Thymus (tissue), 11 donors: ENCODE measurements at regions not wholly inside any gene's neighbourhood (a gene's known extent, or its start where the extent isn't known, plus 50 kb on each side); places are given as distances from the start of the nearest gene placed in this dataset.

ENCODE experiments used
- DNase-seq, 9 donors: peaks; one replicate each; pipeline ENCODE4 v3.0.0-alpha.2; 2013; ENCODE audit warnings: low spot score in 9 of 9, low read depth in 6 of 9, missing footprints in 1 of 9
- H3K27ac ChIP-seq, 2 donors: one replicate each; pipeline ENCODE4 v1.5.1; 2013; ENCODE audit warnings: control low read depth in 1 of 2, low read depth in 1 of 2, low read length in 1 of 2, mild to moderate bottlenecking in 1 of 2, moderate library complexity in 1 of 2
- H3K27me3 ChIP-seq, 2 donors: one replicate each; pipeline ENCODE4 v1.5.1; 2013; ENCODE audit warnings: low read length in 1 of 2; ENCODE audit not compliant: control insufficient read depth in 2 of 2, insufficient read depth in 1 of 2
- H3K36me3 ChIP-seq, 2 donors: one replicate each; pipeline ENCODE4 v1.5.1; 2013; ENCODE audit warnings: low read length in 1 of 2, mild to moderate bottlenecking in 1 of 2, moderate library complexity in 1 of 2; ENCODE audit not compliant: control insufficient read depth in 2 of 2, insufficient read depth in 2 of 2
- H3K4me1 ChIP-seq, 2 donors: one replicate each; pipeline ENCODE4 v1.5.1; 2013; ENCODE audit warnings: low read length in 2 of 2; ENCODE audit not compliant: control insufficient read depth in 2 of 2, insufficient read depth in 2 of 2
- H3K4me3 ChIP-seq, 2 donors: one replicate each; pipeline ENCODE4 v1.5.1; 2013; ENCODE audit warnings: low read length in 2 of 2, control low read depth in 1 of 2, mild to moderate bottlenecking in 1 of 2
- H3K9me3 ChIP-seq, 2 donors: one replicate each; pipeline ENCODE4 v1.5.1; 2013; ENCODE audit warnings: low read length in 1 of 2, mild to moderate bottlenecking in 1 of 2; ENCODE audit not compliant: control insufficient read depth in 2 of 2, insufficient read depth in 1 of 2
- WGBS: extraction: QIAGEN DNeasy Blood & Tissue Kit; methylation state at CpG from one replicate; pipeline ENCODE4 v1.1.7; 2013; 5-methylcytosine and 5-hydroxymethylcytosine counted together
- donor health status: healthy.

DNA sequence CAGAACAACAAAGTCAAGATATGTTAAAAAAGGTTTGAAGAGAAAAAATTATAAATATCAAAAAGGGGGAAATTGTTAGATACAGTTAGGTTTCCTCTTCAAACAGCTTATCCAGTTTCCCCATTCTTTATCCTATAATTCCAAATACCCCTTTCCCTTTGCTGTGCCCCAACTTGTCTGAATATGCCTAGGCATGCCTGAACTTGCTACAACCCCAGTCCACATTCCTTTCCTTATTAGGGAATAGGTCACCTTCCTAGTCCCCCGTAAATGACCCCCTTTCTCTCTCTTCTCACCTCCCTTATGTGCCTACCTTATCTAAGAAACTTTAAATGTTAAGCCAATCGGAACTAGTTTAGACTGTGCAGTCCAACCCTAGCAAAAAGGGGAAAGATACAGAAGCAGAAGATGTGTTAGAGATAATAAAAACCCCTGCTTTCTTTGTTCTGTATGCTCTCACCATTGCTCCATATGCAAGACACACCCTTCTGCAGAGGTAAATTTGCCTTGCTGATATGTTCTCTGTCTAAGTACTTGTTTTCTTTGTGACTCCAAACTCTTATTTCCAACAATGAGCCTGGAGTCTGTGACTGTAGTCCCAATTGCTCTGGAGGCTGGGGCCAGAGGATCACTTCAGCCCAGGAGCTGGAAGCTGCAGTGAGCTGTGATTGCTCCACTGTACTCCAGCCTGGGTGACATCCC, 810.1 kb downstream of the PLA2G4A start:
- no peak for DNase-seq
- H3K27ac ChIP-seq, result no peak overlapping the region
- H3K36me3 ChIP-seq, result no peaks in the 10 kb centered on the region
- H3K9me3 ChIP-seq, result peaks cover 0 to 4% of the 10 kb centered on the region in 2 donors
- no peaks in the 10 kb centered on the region for H3K4me1 ChIP-seq
- no peaks in the 10 kb centered on the region for H3K27me3 ChIP-seq
- WGBS, result 96% methylated on average over 2 of the region's 2 CpGs
- no peak overlapping the region for H3K4me3 ChIP-seq

DNA sequence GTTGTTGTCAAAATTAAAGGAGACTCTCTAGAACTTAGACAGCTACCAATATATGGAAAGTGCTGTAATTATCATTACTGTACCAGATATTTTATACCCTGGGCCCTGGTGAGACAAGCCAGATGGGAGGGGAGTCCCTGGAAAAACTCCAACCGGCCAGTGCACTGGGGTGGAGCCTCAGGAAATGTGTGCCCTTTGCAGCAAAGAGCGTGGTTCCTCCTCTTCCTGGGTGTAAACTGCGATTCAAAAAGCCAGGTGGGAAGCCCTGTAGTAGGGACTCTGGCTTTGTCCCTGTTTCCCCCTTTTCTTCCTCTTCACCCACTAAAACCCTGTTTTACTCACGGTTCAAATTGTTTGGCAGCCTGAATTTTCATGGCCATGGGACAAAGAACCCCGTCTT, 812.3 kb downstream of the PLA2G4A start:
- Histone ChIP-seq H3K27ac (no peak overlapping the region), H3K27me3 (no peaks in the 10 kb centered on the region), H3K4me3 (no peak overlapping the region), H3K4me1 (no peaks in the 10 kb centered on the region), H3K9me3 (peaks cover 0 to 4% of the 10 kb centered on the region in 2 donors), H3K36me3 (no peaks in the 10 kb centered on the region)
- no peak for DNase-seq
- 90% methylated on average over 5 of the region's 5 CpGs for WGBS

DNA sequence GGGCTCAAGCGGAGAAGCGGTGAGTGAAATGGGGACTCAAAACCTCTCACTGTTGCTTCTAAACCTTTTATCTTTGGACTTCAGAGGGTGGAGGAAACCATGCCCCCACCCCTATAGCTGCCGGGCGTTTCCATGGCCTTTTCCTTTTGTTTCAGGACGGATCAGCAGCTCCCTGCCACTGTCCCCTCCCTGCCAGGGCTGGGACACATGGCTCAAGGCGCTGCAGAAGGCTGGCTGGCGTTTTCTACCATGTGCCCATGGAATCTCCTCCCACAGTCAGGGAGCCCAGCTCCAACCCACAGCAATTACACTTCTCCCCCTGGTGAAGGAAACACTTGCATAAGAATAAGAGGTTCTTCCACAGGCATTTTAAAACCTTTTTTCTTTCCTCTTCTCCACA, 812.7 kb downstream of the PLA2G4A start:
- H3K4me3 ChIP-seq, result no peak overlapping the region
- no peak overlapping the region for H3K27ac ChIP-seq
- peaks cover 0 to 4% of the 10 kb centered on the region in 2 donors for H3K9me3 ChIP-seq
- no peaks in the 10 kb centered on the region for H3K36me3 ChIP-seq
- 89% methylated on average over 7 of the region's 7 CpGs for WGBS
- DNase-seq, result no peak
- H3K4me1 ChIP-seq, result no peaks in the 10 kb centered on the region
- H3K27me3 ChIP-seq, result no peaks in the 10 kb centered on the region

DNA sequence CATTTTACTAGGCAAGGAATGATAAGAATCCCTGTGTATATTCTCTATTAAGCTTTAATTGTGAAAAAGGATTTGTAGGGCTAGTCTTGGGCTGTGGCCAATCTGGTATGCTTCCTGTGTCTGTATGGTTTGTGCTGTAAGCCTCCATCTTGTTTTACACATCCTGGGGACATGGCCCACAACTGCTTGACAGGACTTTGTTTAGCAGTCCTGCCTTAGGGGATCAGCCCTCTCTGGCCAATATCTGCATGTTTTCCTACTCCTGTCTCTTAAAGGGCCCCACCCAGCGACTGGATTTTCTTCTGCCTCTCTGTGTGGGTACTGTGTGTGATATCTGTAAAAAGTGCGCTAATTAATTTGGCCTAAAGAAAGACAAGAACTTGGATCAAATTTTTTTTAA, 813.2 kb downstream of the PLA2G4A start:
- Histone ChIP-seq H3K27ac (no peak overlapping the region), H3K9me3 (peaks cover 0 to 4% of the 10 kb centered on the region in 2 donors), H3K4me3 (no peak overlapping the region), H3K4me1 (no peaks in the 10 kb centered on the region), H3K27me3 (no peaks in the 10 kb centered on the region), H3K36me3 (no peaks in the 10 kb centered on the region)
- no peak for DNase-seq
- WGBS, result 87% methylated on average over 2 of the region's 2 CpGs

DNA sequence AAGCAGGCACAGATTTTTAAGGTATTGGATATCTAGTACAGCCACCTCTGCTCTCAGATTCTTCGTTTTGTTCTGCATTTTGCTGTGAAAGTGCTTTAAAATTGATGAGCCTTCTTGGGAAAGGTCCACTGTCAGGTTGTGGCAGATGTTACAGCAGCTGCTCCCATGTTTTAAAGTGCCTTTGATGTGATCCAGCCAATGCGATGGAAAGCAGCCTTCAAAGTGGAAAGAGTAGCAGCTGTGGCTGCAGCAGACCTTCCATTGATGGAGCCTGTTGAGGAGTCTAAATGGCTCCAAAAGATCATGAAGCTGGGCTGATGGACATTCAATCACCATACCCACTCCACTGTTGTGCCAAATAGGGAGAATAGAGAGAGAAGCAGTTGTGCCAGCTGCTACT, 816.9 kb downstream of the PLA2G4A start:
- WGBS, result 74% methylated on average over 2 of the region's 2 CpGs
- no peaks in the 10 kb centered on the region for H3K4me1 ChIP-seq
- H3K9me3 ChIP-seq, result no peaks in the 10 kb centered on the region
- no peaks in the 10 kb centered on the region for H3K36me3 ChIP-seq
- H3K4me3 ChIP-seq, result no peak overlapping the region
- no peak for DNase-seq
- no peaks in the 10 kb centered on the region for H3K27me3 ChIP-seq
- no peak overlapping the region for H3K27ac ChIP-seq

DNA sequence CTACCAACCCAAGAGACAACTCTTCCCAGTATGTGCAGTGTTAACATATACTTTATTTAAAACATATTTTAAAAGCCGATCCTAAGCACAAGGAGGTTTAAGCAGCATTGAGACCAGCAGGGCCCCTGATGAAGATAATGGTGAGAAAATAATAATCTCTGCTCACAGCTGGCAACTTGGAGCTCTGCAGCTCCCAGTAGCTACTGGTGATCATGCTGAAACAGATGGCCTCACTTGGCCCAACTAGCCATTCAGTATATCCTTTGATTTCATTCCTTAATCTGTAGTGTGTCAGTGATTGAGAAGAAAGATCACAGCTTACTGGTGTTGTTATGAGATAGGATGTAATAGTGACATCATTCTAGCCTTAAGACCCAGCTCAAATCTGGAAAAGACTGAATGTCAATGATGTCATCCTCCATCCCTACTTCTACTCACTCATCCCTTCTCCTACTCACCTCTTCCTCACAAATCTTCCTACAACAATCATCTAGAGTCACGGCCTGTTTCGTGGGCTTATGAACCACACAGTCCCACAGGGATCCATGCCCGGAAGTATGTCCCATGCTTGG, 817.9 kb downstream of the PLA2G4A start:
- no peaks in the 10 kb centered on the region for H3K4me1 ChIP-seq
- H3K4me3 ChIP-seq, result no peak overlapping the region
- no peak for DNase-seq
- no peaks in the 10 kb centered on the region for H3K36me3 ChIP-seq
- H3K9me3 ChIP-seq, result no peaks in the 10 kb centered on the region
- no peaks in the 10 kb centered on the region for H3K27me3 ChIP-seq
- H3K27ac ChIP-seq, result no peak overlapping the region
- WGBS, result 96% methylated on average over 4 of the region's 4 CpGs

DNA sequence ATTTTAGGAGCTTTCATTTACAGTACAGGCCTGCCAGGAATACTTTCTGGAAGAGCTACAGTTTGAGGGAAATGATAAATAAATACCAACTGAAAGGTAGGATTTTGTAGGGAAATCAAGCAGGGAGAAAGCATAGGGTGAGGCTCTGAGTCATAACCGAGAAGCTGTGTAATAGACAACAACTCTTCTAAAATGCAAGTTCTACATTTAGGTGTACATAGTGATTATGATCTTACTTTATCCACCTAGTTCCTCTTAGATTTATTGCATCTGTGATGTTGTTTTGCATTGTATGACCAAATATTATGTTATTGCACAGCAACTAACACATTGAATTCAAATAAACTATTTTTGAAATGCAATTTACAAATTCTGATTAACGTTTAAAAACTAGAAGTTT, 819.3 kb downstream of the PLA2G4A start:
- no peak for DNase-seq
- H3K9me3 ChIP-seq, result no peaks in the 10 kb centered on the region
- H3K36me3 ChIP-seq, result no peaks in the 10 kb centered on the region
- WGBS, result 95% methylated on average over 2 of the region's 2 CpGs
- H3K27me3 ChIP-seq, result no peaks in the 10 kb centered on the region
- H3K4me3 ChIP-seq, result no peak overlapping the region
- H3K4me1 ChIP-seq, result no peaks in the 10 kb centered on the region
- H3K27ac ChIP-seq, result no peak overlapping the region

DNA sequence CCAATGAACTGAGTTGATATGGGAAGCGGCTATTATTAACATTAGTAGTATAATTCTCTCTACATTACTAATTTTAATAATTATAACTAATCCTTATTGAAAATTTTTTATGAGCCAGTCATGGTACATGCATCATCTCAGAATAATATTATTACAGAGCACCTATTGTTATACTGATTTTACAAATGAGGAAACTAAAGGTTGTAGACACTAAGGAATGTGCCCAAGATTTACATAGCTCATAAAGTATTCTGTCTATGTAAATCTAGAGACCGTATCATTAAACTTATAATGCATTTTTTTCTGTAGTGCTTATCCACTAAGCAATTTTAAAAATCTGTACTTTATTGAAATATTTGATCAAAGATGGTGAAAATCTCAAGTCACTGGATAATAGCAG, 825.9 kb downstream of the PLA2G4A start:
- no peak for DNase-seq
- no peak overlapping the region for H3K27ac ChIP-seq
- H3K9me3 ChIP-seq, result no peaks in the 10 kb centered on the region
- H3K4me1 ChIP-seq, result no peaks in the 10 kb centered on the region
- H3K4me3 ChIP-seq, result no peak overlapping the region
- no peaks in the 10 kb centered on the region for H3K36me3 ChIP-seq
- WGBS, result 95% methylated on average over 2 of the region's 2 CpGs
- H3K27me3 ChIP-seq, result no peaks in the 10 kb centered on the region

DNA sequence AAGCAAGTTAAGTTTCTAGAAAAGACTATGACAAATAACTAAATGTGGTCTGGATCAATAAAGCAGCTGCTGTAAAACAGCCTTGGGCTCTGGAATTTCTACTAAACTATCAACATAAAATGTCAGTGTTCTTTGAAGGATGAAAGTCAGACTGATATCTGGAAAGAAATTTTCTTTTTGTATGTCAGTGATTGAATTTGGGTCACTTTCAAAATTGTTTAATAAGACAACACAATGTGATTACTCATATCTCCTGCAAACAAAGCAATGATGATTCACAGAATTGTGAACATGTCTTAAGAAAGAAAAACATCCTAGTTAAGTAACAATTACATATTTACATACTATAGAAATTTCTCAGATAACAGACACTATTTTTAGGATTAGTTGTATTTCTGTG, 826.4 kb downstream of the PLA2G4A start:
- Histone ChIP-seq H3K4me3 (no peak overlapping the region), H3K36me3 (no peaks in the 10 kb centered on the region), H3K4me1 (no peaks in the 10 kb centered on the region), H3K27ac (no peak overlapping the region), H3K27me3 (no peaks in the 10 kb centered on the region), H3K9me3 (no peaks in the 10 kb centered on the region)
- DNase-seq, result no peak
